ENCODE measurements at regions not wholly inside any gene's neighbourhood (a gene's known extent, or its start where the extent isn't known, plus 50 kb on each side); places are given as distances from the start of the nearest gene placed in this dataset.

DNA sequence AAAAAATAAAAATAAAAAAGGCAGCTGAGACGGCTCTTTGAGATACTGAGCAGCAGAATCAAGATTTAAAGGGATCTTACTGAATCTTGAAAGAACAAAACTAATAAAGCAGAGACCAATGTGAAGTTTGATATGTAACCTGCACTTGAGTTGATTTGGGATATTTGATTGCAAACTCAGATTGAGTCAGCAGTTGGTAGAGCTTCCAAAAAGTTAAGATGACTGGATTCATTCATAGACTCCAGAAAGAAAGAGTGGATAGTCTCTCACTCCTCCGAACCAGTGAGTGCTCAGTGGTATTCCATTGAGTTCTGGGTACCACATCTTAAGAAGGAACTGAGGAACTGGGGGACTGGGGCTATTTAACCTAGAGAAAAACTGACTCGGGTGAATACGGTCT, 52.7 kb upstream of the TESK1 start:
- intact Hi-C loops (cut with micrococcal nuclease; ENCODE audit: unreplicated experiment): no loop called here
- Histone ChIP-seq H3K36me3 (ENCODE audit: control insufficient read depth in 2 of 2, insufficient read depth in 2 of 2, low read length in 1 of 2) (no peaks in the 10 kb centered on the region), H4K20me1 (ENCODE audit: control insufficient read depth, insufficient read depth) (no peaks in the 10 kb centered on the region), H3K79me2 (ENCODE audit: control insufficient read depth, insufficient read depth, low read length) (no peaks in the 10 kb centered on the region), H3K4me1 (ENCODE audit: control insufficient read depth, insufficient read depth, low read length) (no peaks in the 10 kb centered on the region), H3K9ac (ENCODE audit: control insufficient read depth, insufficient read depth, low read length) (no peak overlapping the region), H2AFZ (ENCODE audit: control insufficient read depth, low read depth, low read length) (no peak overlapping the region), H3K27ac (ENCODE audit: control insufficient read depth, insufficient read depth) (no peak overlapping the region), H3K27me3 (replicated peaks in 1 of 2; ENCODE audit: control insufficient read depth in 2 of 2, insufficient read depth in 2 of 2, low read length in 1 of 2) (no peaks in the 10 kb centered on the region), H3K4me3 (no peak overlapping the region), H3K9me3 (replicated peaks; ENCODE audit: control insufficient read depth, insufficient read depth, low read length) (no peaks in the 10 kb centered on the region), H3K4me2 (ENCODE audit: control insufficient read depth, insufficient read depth) (no peak overlapping the region)
- RAD21 ChIA-PET (ENCODE audit: unreplicated experiment): interaction anchor here (1.5 to 1.9 kb wide), 2 partner anchors 435 to 449 kb away, joined by 4 to 5 read pairs; partner anchors contain the start of gene STOML2
- in situ Hi-C loops (cut with MboI): no loop called here
- TF ChIP-seq NRF1 (conservative IDR thresholded peaks at IDR 0.05; ENCODE audit: low read depth, low read length) (no peak), SMARCA5 (IDR thresholded peaks at IDR 0.05) (no peak), ZNF24 (IDR thresholded peaks at IDR 0.05) (no peak)
- FAIRE-seq: no peak
- no peak for ATAC-seq
- no peak for DNase-seq (ENCODE audit: low read depth, low spot score)
- 32% methylated on average over 4 of the region's 4 CpGs for WGBS (ENCODE audit: insufficient coverage, insufficient replicate concordance, low lambda C conversion rate, missing lambda C conversion rate)
- SMC1A ChIA-PET (ENCODE audit: uncharacterized antibody, unreplicated experiment): interaction anchor here (1.2 to 2.1 kb wide), 5 partner anchors 17 to 275 kb away, joined by 3 to 8 read pairs (median 5); no protein-coding TSS in a partner anchor
- CTCF ChIA-PET: interaction anchor here (0.6 to 3.7 kb wide), 4 partner anchors 12 to 435 kb away, joined by 3 to 40 read pairs (median 4); partner anchors contain the start of gene ATOSB
- BruUV-seq (replicated peaks): no TSS peak
- POLR2A ChIA-PET: no interaction called here

- intact Hi-C loops (cut with micrococcal nuclease; ENCODE audit: unreplicated experiment) (no loop called here), in situ Hi-C loops (cut with MboI) (no loop called here)
- RAD21 ChIA-PET (ENCODE audit: unreplicated experiment): interaction anchor here (1.4 to 1.9 kb wide), 3 partner anchors 436 to 450 kb away, joined by 4 to 13 read pairs (median 5); partner anchors contain the start of genes ATOSB and STOML2
- Histone ChIP-seq H4K20me1 (ENCODE audit: control insufficient read depth, insufficient read depth) (no peaks in the 10 kb centered on the region), H2AFZ (ENCODE audit: control insufficient read depth, low read depth, low read length) (no peak overlapping the region), H3K27ac (ENCODE audit: control insufficient read depth, insufficient read depth) (no peak overlapping the region), H3K4me1 (ENCODE audit: control insufficient read depth, insufficient read depth, low read length) (no peaks in the 10 kb centered on the region), H3K4me3 (no peak overlapping the region), H3K9ac (ENCODE audit: control insufficient read depth, insufficient read depth, low read length) (no peak overlapping the region), H3K36me3 (ENCODE audit: control insufficient read depth in 2 of 2, insufficient read depth in 2 of 2, low read length in 1 of 2) (no peaks in the 10 kb centered on the region), H3K79me2 (ENCODE audit: control insufficient read depth, insufficient read depth, low read length) (no peaks in the 10 kb centered on the region), H3K9me3 (replicated peaks; ENCODE audit: control insufficient read depth, insufficient read depth, low read length) (no peaks in the 10 kb centered on the region), H3K4me2 (ENCODE audit: control insufficient read depth, insufficient read depth) (no peak overlapping the region), H3K27me3 (replicated peaks in 1 of 2; ENCODE audit: control insufficient read depth in 2 of 2, insufficient read depth in 2 of 2, low read length in 1 of 2) (no peaks in the 10 kb centered on the region)
- FAIRE-seq (no peak), DNase-seq (ENCODE audit: low read depth, low spot score) (no peak), ATAC-seq (no peak)
- POLR2A ChIA-PET: no interaction called here
- TF ChIP-seq YY1 (IDR thresholded peaks at IDR 0.05; ENCODE audit: low read depth, low read length): no peak
- no peak for TF ChIP-seq JUNB (IDR thresholded peaks at IDR 0.05)
- no peak for TF ChIP-seq CBFB (IDR thresholded peaks at IDR 0.05; ENCODE audit: low read depth)
- TF ChIP-seq HCFC1 (IDR thresholded peaks at IDR 0.05; ENCODE audit: low read length): no peak
- TF ChIP-seq EZH2 (IDR thresholded peaks at IDR 0.05; ENCODE audit: borderline replicate concordance, control insufficient read depth, low read depth, low read length): no peak
- 21% methylated on average over 3 of the region's 3 CpGs for WGBS (ENCODE audit: insufficient coverage, insufficient replicate concordance, low lambda C conversion rate, missing lambda C conversion rate)
- SMC1A ChIA-PET (ENCODE audit: uncharacterized antibody, unreplicated experiment): interaction anchor here (0.7 to 2.1 kb wide), 8 partner anchors 16 to 436 kb away, joined by 3 to 8 read pairs (median 4); no protein-coding TSS in a partner anchor
- CTCF ChIA-PET: interaction anchor here (0.6 to 3.7 kb wide), 9 partner anchors 12 to 654 kb away, joined by 3 to 40 read pairs (median 5); partner anchors contain the start of gene ATOSB
- no TSS peak for BruUV-seq (replicated peaks)
Measured at GRCh38 chr9:35552837-35553236, 52.2 kb upstream of the TESK1 start.

Measured in GM12878 (cell line).